PC-9 (cell line): ENCODE measurements at regions not wholly inside any gene's neighbourhood (a gene's known extent, or its start where the extent isn't known, plus 50 kb on each side); places are given as distances from the start of the nearest gene placed in this dataset.
"Not testable (repeated sequence)": the region's sequence is repeated elsewhere in the genome, so short reads cannot be mapped to it uniquely, and the experiment has no call there.

Source experiments
- CTCF ChIP-seq: fragments of 200-600 bp; sonication (generic); conservative IDR thresholded peaks from 2 replicates; pipeline ENCODE4 v1.6.1; 2017; ENCODE audit warnings: mixed run types, antibody characterized with exemption, mild to moderate bottlenecking, moderate library complexity
- EZH2 ChIP-seq: fragments of 200-600 bp; sonication (generic); IDR thresholded peaks from 2 replicates; pipeline ENCODE4 v1.8.0; 2017; ENCODE audit warnings: antibody characterized with exemption, low read depth

- TF ChIP-seq EZH2, CTCF: not testable (repeated sequence)
These were observed 70.1 kb upstream of the TUBA3E start for GRCh38 chr2:130268333-130268732.
